MCF 10A (cell line): ENCODE measurements at regions not wholly inside any gene's neighbourhood (a gene's known extent, or its start where the extent isn't known, plus 50 kb on each side); places are given as distances from the start of the nearest gene placed in this dataset.
A peak's percentile ranks its signal among the peaks of the same experiment; 100 is the strongest.

Source experiments
- BruUV-seq: library from RNA; stranded (reverse); fragments of 400-500 nt; replicated peaks from 2 replicates; lab custom pipeline; 2021; lab: Mats Ljungman, UMichigan
- CTCF ChIA-PET: fragments of 300-600 bp; sonication (Branson Sonifier 250); formaldehyde crosslinking; extraction: SDS; loops from one replicate; lab custom pipeline; 2021; ENCODE audit warnings: antibody characterized with exemption, inconsistent platforms; lab: Yijun Ruan, JAX
- POLR2A ChIA-PET: fragments of 300-600, 350-650 bp; sonication (Branson Sonifier 250); formaldehyde crosslinking; extraction: SDS; loops from one replicate; lab custom pipeline; 2020; ENCODE audit warnings: antibody characterized with exemption, inconsistent platforms; lab: Yijun Ruan, JAX
- DNase-seq: peaks from one replicate; pipeline ENCODE4 v3.0.0-alpha.2; 2018; ENCODE audit not compliant: unreplicated experiment
- H3K27ac Mint-ChIP-seq: one replicate; pipeline ENCODE4 v1.8.0; 2022; ENCODE audit warnings: mild to moderate bottlenecking, low read depth, mixed read lengths; ENCODE audit not compliant: unreplicated experiment
- H3K27me3 Mint-ChIP-seq: one replicate; pipeline ENCODE4 v1.8.0; 2022; ENCODE audit warnings: mixed read lengths; ENCODE audit not compliant: insufficient read depth, unreplicated experiment
- H3K36me3 Mint-ChIP-seq: one replicate; pipeline ENCODE4 v1.8.0; 2022; ENCODE audit warnings: mild to moderate bottlenecking, moderate library complexity, mixed read lengths; ENCODE audit not compliant: insufficient read depth, unreplicated experiment
- H3K4me1 Mint-ChIP-seq: one replicate; pipeline ENCODE4 v1.8.0; 2022; ENCODE audit warnings: mixed read lengths; ENCODE audit not compliant: insufficient read depth, unreplicated experiment
- H3K4me3 Mint-ChIP-seq: one replicate; pipeline ENCODE4 v1.8.0; 2022; ENCODE audit warnings: mild to moderate bottlenecking, moderate library complexity, mixed read lengths; ENCODE audit not compliant: unreplicated experiment
- H3K9me3 Mint-ChIP-seq: one replicate; pipeline ENCODE4 v1.8.0; 2022; ENCODE audit warnings: mixed read lengths; ENCODE audit not compliant: unreplicated experiment
- intact Hi-C: fragments of 100-400 bp; cut with micrococcal nuclease; formaldehyde crosslinking; loops from 2 replicates; pipeline ENCODE4 v1.14.1; 2022
- TF ChIP-seq, protein P1 (sequence below): fragments of 200-600 bp; IDR thresholded peaks from one replicate; pipeline ENCODE4 v1.8.0; 2022; ENCODE audit warnings: antibody characterized with exemption, mild to moderate bottlenecking; ENCODE audit not compliant: unreplicated experiment

- no TSS peak for BruUV-seq
- peaks cover 21% of the 10 kb centered on the region for H3K4me1 Mint-ChIP-seq
- intact Hi-C loops = no loop called here
- peak overlapping the region; percentile 17 for H3K27ac Mint-ChIP-seq
- H3K4me3 Mint-ChIP-seq = no peak overlapping the region
- no peaks in the 10 kb centered on the region for H3K27me3 Mint-ChIP-seq
- H3K36me3 Mint-ChIP-seq = no peaks in the 10 kb centered on the region
- TF ChIP-seq, protein P1, sequence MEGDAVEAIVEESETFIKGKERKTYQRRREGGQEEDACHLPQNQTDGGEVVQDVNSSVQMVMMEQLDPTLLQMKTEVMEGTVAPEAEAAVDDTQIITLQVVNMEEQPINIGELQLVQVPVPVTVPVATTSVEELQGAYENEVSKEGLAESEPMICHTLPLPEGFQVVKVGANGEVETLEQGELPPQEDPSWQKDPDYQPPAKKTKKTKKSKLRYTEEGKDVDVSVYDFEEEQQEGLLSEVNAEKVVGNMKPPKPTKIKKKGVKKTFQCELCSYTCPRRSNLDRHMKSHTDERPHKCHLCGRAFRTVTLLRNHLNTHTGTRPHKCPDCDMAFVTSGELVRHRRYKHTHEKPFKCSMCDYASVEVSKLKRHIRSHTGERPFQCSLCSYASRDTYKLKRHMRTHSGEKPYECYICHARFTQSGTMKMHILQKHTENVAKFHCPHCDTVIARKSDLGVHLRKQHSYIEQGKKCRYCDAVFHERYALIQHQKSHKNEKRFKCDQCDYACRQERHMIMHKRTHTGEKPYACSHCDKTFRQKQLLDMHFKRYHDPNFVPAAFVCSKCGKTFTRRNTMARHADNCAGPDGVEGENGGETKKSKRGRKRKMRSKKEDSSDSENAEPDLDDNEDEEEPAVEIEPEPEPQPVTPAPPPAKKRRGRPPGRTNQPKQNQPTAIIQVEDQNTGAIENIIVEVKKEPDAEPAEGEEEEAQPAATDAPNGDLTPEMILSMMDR = no peak
- CTCF ChIA-PET = no interaction called here
- POLR2A ChIA-PET = no interaction called here
- no peaks in the 10 kb centered on the region for H3K9me3 Mint-ChIP-seq
- peak; percentile 88 for DNase-seq
Measured at GRCh38 chr6:102488729-102489128, 1095.2 kb downstream of the GRIK2 start.

DNA sequence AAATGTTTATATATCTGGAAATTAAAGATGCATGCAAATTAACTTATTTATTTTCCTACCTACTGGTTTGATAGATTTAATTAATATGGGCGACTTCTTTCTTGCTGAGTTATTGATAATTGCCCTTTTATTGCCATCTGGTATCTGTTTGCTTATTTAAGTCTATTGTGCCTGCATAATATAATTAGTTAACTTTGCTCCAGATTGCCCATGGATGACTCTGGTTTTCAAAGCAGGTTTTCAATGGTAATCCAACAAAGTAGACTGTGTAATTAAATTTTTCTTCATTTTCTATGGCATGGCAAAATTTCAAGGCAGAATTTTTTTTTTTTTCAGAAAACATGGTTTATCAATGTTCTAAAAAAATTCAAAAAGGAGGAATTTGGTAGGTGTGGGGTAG lies 1092.0 kb downstream of the GRIK2 start:
- TF ChIP-seq, protein P1 = no peak
- DNase-seq = no peak
- intact Hi-C loops = no loop called here
- H3K27ac Mint-ChIP-seq = no peak overlapping the region
- no peak overlapping the region for H3K4me3 Mint-ChIP-seq
- H3K36me3 Mint-ChIP-seq = no peaks in the 10 kb centered on the region
- no peaks in the 10 kb centered on the region for H3K9me3 Mint-ChIP-seq
- BruUV-seq = no TSS peak
- peaks cover 21% of the 10 kb centered on the region for H3K4me1 Mint-ChIP-seq
- ChIA-PET POLR2A (no interaction called here), CTCF (no interaction called here)
- H3K27me3 Mint-ChIP-seq = no peaks in the 10 kb centered on the region

- Mint-ChIP-seq H3K4me3 (no peak overlapping the region), H3K9me3 (no peaks in the 10 kb centered on the region), H3K27me3 (no peaks in the 10 kb centered on the region), H3K36me3 (no peaks in the 10 kb centered on the region), H3K4me1 (no peaks in the 10 kb centered on the region), H3K27ac (no peak overlapping the region)
- no TSS peak for BruUV-seq
- TF ChIP-seq, protein P1 = no peak
- ChIA-PET CTCF (interaction anchor here (0.5 to 1.0 kb wide), 2 partner anchors 401 to 411 kb away, joined by 3 read pairs; no protein-coding TSS in a partner anchor), POLR2A (interaction anchor here (0.6 kb wide), 1 partner anchor 233 kb away, joined by 3 read pairs; no protein-coding TSS in a partner anchor)
- no peak for DNase-seq
- intact Hi-C loops = no loop called here
Measured at GRCh38 chr6:102474041-102474807, 1080.7 kb downstream of the GRIK2 start.

DNA sequence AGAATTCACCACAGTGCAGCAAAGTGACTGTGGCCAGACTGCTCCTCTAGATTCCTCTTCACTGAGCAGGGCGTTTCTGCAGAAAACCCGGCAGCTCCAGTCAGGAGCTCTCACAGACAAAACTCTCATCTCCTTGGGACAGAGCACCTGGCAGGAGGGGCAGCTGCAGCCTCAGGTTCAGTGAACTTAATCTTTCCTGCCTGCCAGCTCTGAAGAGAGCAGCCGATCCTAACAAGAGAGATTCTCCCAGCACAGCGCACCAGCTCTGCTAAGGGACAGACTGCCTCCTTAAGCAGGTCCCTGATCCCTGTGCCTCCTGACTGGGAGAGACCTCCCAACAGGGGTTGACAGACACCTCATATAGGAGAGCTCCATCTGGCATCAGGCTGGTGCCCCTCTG lies 1065.5 kb downstream of the GRIK2 start:
- Mint-ChIP-seq H3K27me3 (no peaks in the 10 kb centered on the region), H3K9me3 (no peaks in the 10 kb centered on the region), H3K4me1 (no peaks in the 10 kb centered on the region), H3K36me3 (no peaks in the 10 kb centered on the region), H3K4me3 (no peak overlapping the region), H3K27ac (no peak overlapping the region)
- ChIA-PET POLR2A (no interaction called here), CTCF (interaction anchor here (0.9 kb wide), 1 partner anchor 22 kb away, joined by 3 read pairs; no protein-coding TSS in a partner anchor)
- BruUV-seq = no TSS peak
- intact Hi-C loops = no loop called here
- TF ChIP-seq, protein P1 = no peak
- no peak for DNase-seq
